Testis (tissue), 2 donors: ENCODE measurements at regions not wholly inside any gene's neighbourhood (a gene's known extent, or its start where the extent isn't known, plus 50 kb on each side); places are given as distances from the start of the nearest gene placed in this dataset.

Experiments used
- DNase-seq: peaks from one replicate; pipeline ENCODE4 v3.0.0-alpha.2; 2019
- H3K27ac ChIP-seq, 2 donors: fragments of 200-600 bp; sonication (generic); one replicate each; pipeline ENCODE4 v1.5.1; 2019
- H3K27me3 ChIP-seq: fragments of 200-600 bp; sonication (generic); one replicate; pipeline ENCODE4 v1.5.1; 2019
- H3K36me3 ChIP-seq: fragments of 200-600 bp; sonication (generic); one replicate; pipeline ENCODE4 v1.5.1; 2017; ENCODE audit warnings: low read depth; ENCODE audit errors: missing control alignments
- H3K4me1 ChIP-seq: fragments of 200-600 bp; sonication (generic); one replicate; pipeline ENCODE4 v1.5.1; 2019
- H3K4me3 ChIP-seq, 2 donors: fragments of 200-600 bp; sonication (generic); one replicate each; pipeline ENCODE4 v1.5.1; 2017 to 2019
- H3K9me3 ChIP-seq: fragments of 200-600 bp; sonication (generic); one replicate; pipeline ENCODE4 v1.5.1; 2017
- CTCF ChIP-seq, 3 experiments: fragments of 450-650 bp in 2 of 3; fragments of 200-600 bp in 1 of 3; sonication (generic) in 1 of 3; IDR thresholded peaks; one replicate each; pipeline ENCODE4 v1.5.1; 2016 to 2019; ENCODE audit warnings: antibody characterized with exemption in 3 of 3, mild to moderate bottlenecking in 2 of 3, moderate library complexity in 1 of 3
- POLR2A ChIP-seq: fragments of 450-650 bp; IDR thresholded peaks from one replicate; pipeline ENCODE4 v1.6.1; 2017; ENCODE audit warnings: antibody characterized with exemption, mild to moderate bottlenecking, moderate library complexity
- WGBS, 2 donors: methylation state at CpG; one replicate each; pipeline ENCODE4 v1.1.5; 2018; 5-methylcytosine and 5-hydroxymethylcytosine counted together
- intact Hi-C: fragments of 100-400 bp; cut with DNase I; formaldehyde crosslinking; loops from one replicate; pipeline ENCODE4 v1.15.1; 2023; ENCODE audit warnings: low total_unique reads
- small RNA-seq, 2 donors: library from RNA; depleted of rRNA; stranded (forward); fragments of <200 nt; gene quantifications; one replicate each; pipeline ENCODE3, GENCODE V24; 2016

DNA sequence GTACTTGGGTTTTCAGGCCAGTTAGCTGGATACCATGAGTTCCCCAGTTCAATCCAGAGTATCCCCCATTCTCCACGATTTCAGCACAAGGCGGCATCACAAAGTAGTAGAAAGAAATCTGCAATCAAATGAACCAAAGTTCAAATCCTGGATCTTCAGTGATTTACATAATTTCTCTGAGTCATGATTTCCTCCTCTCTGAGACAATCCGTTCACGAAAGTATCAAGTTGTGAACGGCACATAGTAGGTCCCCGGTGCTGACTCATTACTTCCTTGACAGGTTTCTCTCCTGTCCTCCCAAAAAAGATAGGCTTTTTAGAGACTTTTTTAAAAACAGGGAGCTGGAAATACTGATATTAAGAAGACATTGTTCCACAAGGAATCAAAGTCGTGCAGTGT lies 69.1 kb upstream of the AKIP1 start:
- no peaks in the 10 kb centered on the region for H3K36me3 ChIP-seq
- H3K27ac ChIP-seq: no peak overlapping the region
- WGBS, 2 donors: 79 to 80% methylated on average over 7 of the region's 7 CpGs
- intact Hi-C loops: no loop called here
- H3K27me3 ChIP-seq: no peaks in the 10 kb centered on the region
- no peaks in the 10 kb centered on the region for H3K9me3 ChIP-seq
- H3K4me1 ChIP-seq: peaks cover 34% of the 10 kb centered on the region
- H3K4me3 ChIP-seq: no peak overlapping the region
- no peak for DNase-seq
- TF ChIP-seq POLR2A (no peak), CTCF (IDR thresholded peaks at IDR 0.05) (no peak)

DNA sequence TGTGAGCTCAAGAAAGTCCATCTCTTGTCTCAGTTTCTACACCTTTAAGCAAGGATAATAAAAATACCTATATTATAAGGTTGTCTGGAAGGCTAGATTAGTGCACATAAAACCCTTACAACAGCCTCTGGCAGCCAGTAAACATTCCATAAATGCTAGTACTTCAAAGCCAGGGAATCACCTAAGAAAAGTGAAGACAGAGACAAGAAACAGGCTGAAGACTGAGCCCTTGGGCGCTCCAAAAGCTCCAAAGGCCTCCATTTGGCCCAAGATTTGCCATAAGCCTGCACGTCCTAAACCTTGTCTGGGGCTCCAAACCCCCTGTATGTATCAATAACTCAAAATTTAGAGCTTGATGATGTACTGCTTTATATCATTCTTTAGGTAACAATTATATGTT lies 52.2 kb upstream of the AKIP1 start:
- no peak for DNase-seq
- intact Hi-C loops: no loop called here
- no peak overlapping the region for H3K4me3 ChIP-seq
- WGBS, 2 donors: 72 to 81% methylated on average over 2 of the region's 2 CpGs
- H3K36me3 ChIP-seq: no peaks in the 10 kb centered on the region
- peak overlapping the region in 1 of 2 donors; percentile 1 for H3K27ac ChIP-seq
- no peak for TF ChIP-seq CTCF (IDR thresholded peaks at IDR 0.05)
- TF ChIP-seq POLR2A: no peak
- H3K27me3 ChIP-seq: no peaks in the 10 kb centered on the region
- H3K4me1 ChIP-seq: peaks cover 3% of the 10 kb centered on the region
- no peaks in the 10 kb centered on the region for H3K9me3 ChIP-seq

Small RNAs in the stretch of these regions (small RNA-seq; reads per million reads assigned to genes)
- 0 reads per million in 2 donors for gene RNA5SP330
